GM12872 (cell line): ENCODE measurements at regions not wholly inside any gene's neighbourhood (a gene's known extent, or its start where the extent isn't known, plus 50 kb on each side); places are given as distances from the start of the nearest gene placed in this dataset.

Experiments
- TF ChIP-seq, protein P1 (sequence below): IDR thresholded peaks from 3 replicates; pipeline ENCODE4 v1.5.1; 2011; ENCODE audit warnings: low read depth, mild to moderate bottlenecking, low read length, moderate library complexity; ENCODE audit not compliant: insufficient read depth

GRCh38 chr6:138550346-138550767 lies 51.1 kb upstream of the NHSL1 start:
- TF ChIP-seq, protein P1, sequence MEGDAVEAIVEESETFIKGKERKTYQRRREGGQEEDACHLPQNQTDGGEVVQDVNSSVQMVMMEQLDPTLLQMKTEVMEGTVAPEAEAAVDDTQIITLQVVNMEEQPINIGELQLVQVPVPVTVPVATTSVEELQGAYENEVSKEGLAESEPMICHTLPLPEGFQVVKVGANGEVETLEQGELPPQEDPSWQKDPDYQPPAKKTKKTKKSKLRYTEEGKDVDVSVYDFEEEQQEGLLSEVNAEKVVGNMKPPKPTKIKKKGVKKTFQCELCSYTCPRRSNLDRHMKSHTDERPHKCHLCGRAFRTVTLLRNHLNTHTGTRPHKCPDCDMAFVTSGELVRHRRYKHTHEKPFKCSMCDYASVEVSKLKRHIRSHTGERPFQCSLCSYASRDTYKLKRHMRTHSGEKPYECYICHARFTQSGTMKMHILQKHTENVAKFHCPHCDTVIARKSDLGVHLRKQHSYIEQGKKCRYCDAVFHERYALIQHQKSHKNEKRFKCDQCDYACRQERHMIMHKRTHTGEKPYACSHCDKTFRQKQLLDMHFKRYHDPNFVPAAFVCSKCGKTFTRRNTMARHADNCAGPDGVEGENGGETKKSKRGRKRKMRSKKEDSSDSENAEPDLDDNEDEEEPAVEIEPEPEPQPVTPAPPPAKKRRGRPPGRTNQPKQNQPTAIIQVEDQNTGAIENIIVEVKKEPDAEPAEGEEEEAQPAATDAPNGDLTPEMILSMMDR = no peak

GRCh38 chr6:138554146-138554545 lies 54.9 kb upstream of the NHSL1 start:
- TF ChIP-seq, protein P1 = no peak

DNA sequence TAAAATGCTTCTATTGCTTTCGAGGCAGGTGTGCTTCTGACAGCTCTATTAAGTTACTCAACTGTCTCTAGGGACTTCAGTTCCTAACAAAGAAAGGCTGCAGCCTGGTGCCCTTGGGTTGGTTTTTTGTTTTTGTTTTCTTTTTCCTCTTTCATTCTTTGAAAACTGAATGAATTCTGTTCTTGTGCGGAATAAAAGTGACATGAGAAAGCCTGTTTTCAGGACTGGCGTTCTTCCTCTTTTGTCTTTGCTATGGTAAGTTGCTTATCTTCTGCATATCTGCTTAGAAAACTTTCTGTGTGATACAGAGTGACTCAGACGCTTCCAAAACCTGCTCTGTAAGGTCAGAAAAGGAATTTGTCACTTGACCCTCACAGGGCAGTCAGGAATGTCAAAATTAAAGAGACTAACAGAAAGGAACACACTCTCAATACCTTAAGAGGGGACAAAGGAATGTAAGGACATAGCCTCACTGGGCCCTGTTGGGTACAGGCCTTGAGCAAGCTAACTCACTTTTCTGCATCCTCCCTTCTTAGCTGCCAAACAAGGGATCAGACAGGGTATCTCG lies 56.2 kb upstream of the NHSL1 start:
- TF ChIP-seq, protein P1 = no peak

DNA sequence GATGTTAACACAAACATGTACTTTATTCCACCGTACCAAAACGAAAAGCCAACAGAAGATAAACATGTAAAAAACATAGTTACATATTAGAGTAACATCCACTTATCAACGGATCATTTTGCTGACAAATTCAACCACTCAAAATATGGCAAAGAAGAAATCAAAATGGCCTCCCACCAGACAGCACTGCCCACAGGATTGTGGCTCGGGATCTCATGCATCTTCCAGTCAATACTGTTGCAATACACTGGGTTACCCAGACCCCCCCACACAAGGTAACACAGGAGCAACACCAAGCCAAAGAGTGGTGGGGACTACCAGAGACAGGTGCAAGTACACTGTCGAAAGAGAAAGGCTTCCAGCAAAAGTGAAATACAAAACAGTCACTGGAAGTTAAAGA lies 57.9 kb upstream of the NHSL1 start:
- TF ChIP-seq, protein P1 = no peak

DNA sequence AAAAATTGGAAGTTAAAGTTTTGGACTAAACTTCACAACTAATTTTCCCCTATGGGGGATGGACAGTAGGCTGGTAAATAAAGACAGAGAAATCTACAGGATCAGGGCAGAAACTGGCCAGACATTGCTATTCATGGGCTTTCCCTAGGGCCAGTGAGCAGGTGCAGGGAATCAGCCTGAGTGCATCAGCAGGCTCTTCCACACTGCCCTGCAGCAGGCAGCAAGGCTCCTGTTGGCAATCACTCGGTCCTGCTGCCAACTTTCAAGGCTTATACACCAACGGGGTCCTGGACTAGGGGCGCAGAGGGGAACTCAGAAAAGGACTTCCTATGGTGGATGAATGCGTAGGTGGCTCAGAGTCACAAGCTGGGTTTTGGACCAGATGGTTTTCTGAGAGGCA lies 59.8 kb upstream of the NHSL1 start:
- TF ChIP-seq, protein P1 = no peak

- TF ChIP-seq, protein P1 = no peak
Measured at GRCh38 chr6:138560130-138560860, 61.0 kb upstream of the NHSL1 start.

- TF ChIP-seq, protein P1 = no peak
Measured at GRCh38 chr6:138562691-138563090, 63.4 kb upstream of the NHSL1 start.
